ENCODE measurements at regions not wholly inside any gene's neighbourhood (a gene's known extent, or its start where the extent isn't known, plus 50 kb on each side); places are given as distances from the start of the nearest gene placed in this dataset.

DNA sequence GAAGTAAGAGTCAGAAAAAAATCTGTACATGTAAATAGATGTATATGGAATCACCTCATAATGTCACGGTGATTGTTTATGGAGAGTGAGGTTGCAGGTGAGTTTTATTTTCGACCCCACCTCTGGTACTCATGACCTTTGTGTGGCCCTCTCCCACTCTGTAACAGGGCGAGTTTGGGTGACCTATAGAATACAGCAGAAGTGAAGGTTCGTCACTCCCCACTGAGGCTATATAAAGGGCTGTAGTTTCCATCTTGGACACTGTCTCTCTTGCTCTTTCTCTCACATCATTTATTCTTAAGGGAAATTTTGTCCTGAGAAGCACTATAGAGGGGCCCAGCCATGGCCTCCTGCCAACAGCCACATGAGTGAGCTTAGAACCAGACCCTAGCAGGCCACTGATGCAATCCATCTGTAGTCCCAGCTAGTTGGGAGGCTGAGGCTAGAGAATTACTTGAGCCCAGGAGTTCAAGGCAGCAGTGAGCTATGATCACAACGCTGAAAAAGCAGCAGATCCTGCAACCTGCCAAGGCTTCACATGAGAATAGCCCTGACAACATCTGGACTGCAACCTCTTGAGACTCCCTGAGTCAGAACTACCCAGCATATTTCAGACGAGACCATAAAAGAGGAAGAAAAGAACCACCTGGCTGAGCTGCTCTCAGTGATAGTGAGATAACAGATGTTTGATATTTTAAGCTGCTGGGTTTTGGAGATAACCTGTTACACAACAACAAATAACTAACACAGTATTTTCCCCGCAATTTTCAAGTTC, 74.3 kb upstream of the SLC1A4 start:
- TF ChIP-seq FOXM1 (IDR thresholded peaks at IDR 0.05; ENCODE audit: borderline replicate concordance, low read depth) (no peak), CEBPB (IDR thresholded peaks at IDR 0.05) (no peak), TEAD4 (IDR thresholded peaks at IDR 0.05) (no peak), TAF1 (IDR thresholded peaks at IDR 0.05; ENCODE audit: low read depth) (no peak), TCF12 (IDR thresholded peaks at IDR 0.05; ENCODE audit: low read depth) (no peak), EGR1 (IDR thresholded peaks at IDR 0.05) (no peak), NFIC (IDR thresholded peaks at IDR 0.05) (no peak), ZBTB7A (IDR thresholded peaks at IDR 0.05; ENCODE audit: low read depth) (no peak), CREB1 (IDR thresholded peaks at IDR 0.05; ENCODE audit: low read depth) (no peak), RAD21 (IDR thresholded peaks at IDR 0.05; ENCODE audit: low read depth) (no peak), YY1 (IDR thresholded peaks at IDR 0.05; ENCODE audit: low read depth) (no peak), EP300 (IDR thresholded peaks at IDR 0.05; ENCODE audit: borderline replicate concordance) (no peak)
- TF ChIP-seq, protein P1, sequence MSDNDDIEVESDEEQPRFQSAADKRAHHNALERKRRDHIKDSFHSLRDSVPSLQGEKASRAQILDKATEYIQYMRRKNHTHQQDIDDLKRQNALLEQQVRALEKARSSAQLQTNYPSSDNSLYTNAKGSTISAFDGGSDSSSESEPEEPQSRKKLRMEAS (IDR thresholded peaks at IDR 0.05) = no peak
- TF ChIP-seq, protein P2, sequence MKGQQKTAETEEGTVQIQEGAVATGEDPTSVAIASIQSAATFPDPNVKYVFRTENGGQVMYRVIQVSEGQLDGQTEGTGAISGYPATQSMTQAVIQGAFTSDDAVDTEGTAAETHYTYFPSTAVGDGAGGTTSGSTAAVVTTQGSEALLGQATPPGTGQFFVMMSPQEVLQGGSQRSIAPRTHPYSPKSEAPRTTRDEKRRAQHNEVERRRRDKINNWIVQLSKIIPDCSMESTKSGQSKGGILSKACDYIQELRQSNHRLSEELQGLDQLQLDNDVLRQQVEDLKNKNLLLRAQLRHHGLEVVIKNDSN (IDR thresholded peaks at IDR 0.05) = no peak
- TF ChIP-seq, protein P3, sequence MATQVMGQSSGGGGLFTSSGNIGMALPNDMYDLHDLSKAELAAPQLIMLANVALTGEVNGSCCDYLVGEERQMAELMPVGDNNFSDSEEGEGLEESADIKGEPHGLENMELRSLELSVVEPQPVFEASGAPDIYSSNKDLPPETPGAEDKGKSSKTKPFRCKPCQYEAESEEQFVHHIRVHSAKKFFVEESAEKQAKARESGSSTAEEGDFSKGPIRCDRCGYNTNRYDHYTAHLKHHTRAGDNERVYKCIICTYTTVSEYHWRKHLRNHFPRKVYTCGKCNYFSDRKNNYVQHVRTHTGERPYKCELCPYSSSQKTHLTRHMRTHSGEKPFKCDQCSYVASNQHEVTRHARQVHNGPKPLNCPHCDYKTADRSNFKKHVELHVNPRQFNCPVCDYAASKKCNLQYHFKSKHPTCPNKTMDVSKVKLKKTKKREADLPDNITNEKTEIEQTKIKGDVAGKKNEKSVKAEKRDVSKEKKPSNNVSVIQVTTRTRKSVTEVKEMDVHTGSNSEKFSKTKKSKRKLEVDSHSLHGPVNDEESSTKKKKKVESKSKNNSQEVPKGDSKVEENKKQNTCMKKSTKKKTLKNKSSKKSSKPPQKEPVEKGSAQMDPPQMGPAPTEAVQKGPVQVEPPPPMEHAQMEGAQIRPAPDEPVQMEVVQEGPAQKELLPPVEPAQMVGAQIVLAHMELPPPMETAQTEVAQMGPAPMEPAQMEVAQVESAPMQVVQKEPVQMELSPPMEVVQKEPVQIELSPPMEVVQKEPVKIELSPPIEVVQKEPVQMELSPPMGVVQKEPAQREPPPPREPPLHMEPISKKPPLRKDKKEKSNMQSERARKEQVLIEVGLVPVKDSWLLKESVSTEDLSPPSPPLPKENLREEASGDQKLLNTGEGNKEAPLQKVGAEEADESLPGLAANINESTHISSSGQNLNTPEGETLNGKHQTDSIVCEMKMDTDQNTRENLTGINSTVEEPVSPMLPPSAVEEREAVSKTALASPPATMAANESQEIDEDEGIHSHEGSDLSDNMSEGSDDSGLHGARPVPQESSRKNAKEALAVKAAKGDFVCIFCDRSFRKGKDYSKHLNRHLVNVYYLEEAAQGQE (IDR thresholded peaks at IDR 0.05; ENCODE audit: low read depth) = no peak

DNA sequence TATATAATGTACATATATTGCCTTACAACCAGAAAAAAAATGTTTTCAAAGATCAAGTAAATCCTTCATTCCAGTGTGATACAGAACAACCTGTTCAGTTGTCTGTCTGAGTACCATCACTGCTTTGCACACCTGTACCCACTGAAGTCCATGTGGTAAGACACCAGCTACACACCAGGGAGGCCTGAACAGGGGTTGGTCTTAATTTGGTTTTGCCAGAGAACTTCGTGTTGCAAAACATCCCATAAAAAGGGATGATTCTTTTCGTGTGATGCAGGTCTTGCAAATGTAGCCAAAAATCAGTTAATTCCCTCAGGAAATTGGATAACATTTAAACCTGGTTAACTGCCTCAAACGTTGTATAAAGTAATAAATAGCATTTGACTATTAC, 73.7 kb upstream of the SLC1A4 start:
- TF ChIP-seq CEBPB (IDR thresholded peaks at IDR 0.05) (no peak), RAD21 (IDR thresholded peaks at IDR 0.05; ENCODE audit: low read depth) (no peak), FOXM1 (IDR thresholded peaks at IDR 0.05; ENCODE audit: borderline replicate concordance, low read depth) (no peak), TAF1 (IDR thresholded peaks at IDR 0.05; ENCODE audit: low read depth) (no peak), YY1 (IDR thresholded peaks at IDR 0.05; ENCODE audit: low read depth) (no peak), CREB1 (IDR thresholded peaks at IDR 0.05; ENCODE audit: low read depth) (no peak), ZBTB7A (IDR thresholded peaks at IDR 0.05; ENCODE audit: low read depth) (no peak), EGR1 (IDR thresholded peaks at IDR 0.05) (no peak)
- TF ChIP-seq, protein P3 (IDR thresholded peaks at IDR 0.05; ENCODE audit: low read depth) = no peak
- TF ChIP-seq, protein P1 (IDR thresholded peaks at IDR 0.05) = no peak

DNA sequence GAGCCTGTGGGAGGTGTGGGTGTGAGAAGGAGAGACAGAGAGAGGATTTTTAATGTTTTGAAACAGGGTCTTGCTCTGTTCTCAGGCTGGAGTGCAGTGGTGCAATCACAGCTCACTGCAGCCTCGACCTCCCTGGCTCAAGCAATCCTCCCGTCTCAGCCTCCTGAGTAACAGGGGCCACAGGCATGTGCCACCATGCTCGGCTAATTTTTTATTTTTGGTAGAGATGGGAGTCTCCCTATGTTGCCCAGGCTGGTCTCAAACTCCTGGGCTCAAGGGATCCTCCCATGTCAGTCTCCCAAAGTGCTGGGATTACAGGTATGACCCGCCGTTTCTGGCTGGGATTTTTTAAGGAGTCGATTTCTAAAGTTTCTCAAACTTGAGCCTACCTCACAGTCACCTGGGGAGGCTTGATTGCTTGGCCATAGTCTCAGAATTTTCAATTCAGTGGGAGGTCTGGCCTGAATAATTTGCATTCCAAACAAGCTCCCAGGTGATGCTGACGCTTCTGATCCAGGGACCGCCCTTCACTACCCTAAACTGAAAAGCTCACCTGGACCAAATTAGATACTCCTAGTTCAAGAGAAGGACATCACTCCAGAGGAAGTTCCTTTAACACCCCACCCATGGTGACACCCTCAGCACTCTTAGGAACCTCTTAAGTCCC, 70.8 kb upstream of the SLC1A4 start:
- TF ChIP-seq TEAD4 (IDR thresholded peaks at IDR 0.05) (no peak), EGR1 (IDR thresholded peaks at IDR 0.05) (no peak), EP300 (IDR thresholded peaks at IDR 0.05; ENCODE audit: borderline replicate concordance) (no peak), ZBTB7A (IDR thresholded peaks at IDR 0.05; ENCODE audit: low read depth) (no peak), YY1 (IDR thresholded peaks at IDR 0.05; ENCODE audit: low read depth) (no peak), RAD21 (IDR thresholded peaks at IDR 0.05; ENCODE audit: low read depth) (no peak), CEBPB (IDR thresholded peaks at IDR 0.05) (no peak), TAF1 (IDR thresholded peaks at IDR 0.05; ENCODE audit: low read depth) (no peak)
- TF ChIP-seq, protein P2 (IDR thresholded peaks at IDR 0.05) = no peak
- TF ChIP-seq, protein P1 (IDR thresholded peaks at IDR 0.05) = no peak

DNA sequence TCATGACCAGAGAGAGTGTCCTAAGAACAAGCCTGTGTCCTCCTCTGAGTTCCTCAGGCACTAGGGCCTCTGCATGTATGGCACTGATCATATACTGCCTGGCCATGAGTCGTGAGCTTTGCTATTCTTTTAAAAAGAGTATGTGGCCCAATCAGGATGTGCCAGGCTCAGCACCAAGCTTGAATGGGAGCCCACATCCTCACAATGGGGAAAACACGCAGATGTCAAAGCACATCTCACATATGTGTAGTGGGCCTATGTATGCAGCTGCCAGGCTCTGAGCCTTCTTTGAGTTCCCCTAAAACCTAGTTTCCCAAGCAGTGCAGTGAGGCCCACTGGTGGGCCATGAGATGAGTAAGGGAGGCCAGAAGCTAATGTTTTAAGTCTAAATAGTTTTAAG, 69.9 kb upstream of the SLC1A4 start:
- TF ChIP-seq TCF12 (IDR thresholded peaks at IDR 0.05; ENCODE audit: low read depth) = no peak
- no peak for TF ChIP-seq CEBPB (IDR thresholded peaks at IDR 0.05)
- TF ChIP-seq, protein P3 (IDR thresholded peaks at IDR 0.05; ENCODE audit: low read depth) = no peak
- TF ChIP-seq EGR1 (IDR thresholded peaks at IDR 0.05) = no peak
- TF ChIP-seq TEAD4 (IDR thresholded peaks at IDR 0.05) = no peak
- TF ChIP-seq, protein P1 (IDR thresholded peaks at IDR 0.05) = no peak
- TF ChIP-seq ZBTB7A (IDR thresholded peaks at IDR 0.05; ENCODE audit: low read depth) = no peak
- TF ChIP-seq, protein P2 (IDR thresholded peaks at IDR 0.05) = no peak
- TF ChIP-seq RAD21 (IDR thresholded peaks at IDR 0.05; ENCODE audit: low read depth) = no peak
- no peak for TF ChIP-seq NFIC (IDR thresholded peaks at IDR 0.05)
- no peak for TF ChIP-seq YY1 (IDR thresholded peaks at IDR 0.05; ENCODE audit: low read depth)
- TF ChIP-seq FOXM1 (IDR thresholded peaks at IDR 0.05; ENCODE audit: borderline replicate concordance, low read depth) = no peak
- no peak for TF ChIP-seq EP300 (IDR thresholded peaks at IDR 0.05; ENCODE audit: borderline replicate concordance)
- no peak for TF ChIP-seq TAF1 (IDR thresholded peaks at IDR 0.05; ENCODE audit: low read depth)
- TF ChIP-seq CREB1 (IDR thresholded peaks at IDR 0.05; ENCODE audit: low read depth) = no peak

All from Ishikawa (cell line).